ENCODE measurements at regions not wholly inside any gene's neighbourhood (a gene's known extent, or its start where the extent isn't known, plus 50 kb on each side); places are given as distances from the start of the nearest gene placed in this dataset.

DNA sequence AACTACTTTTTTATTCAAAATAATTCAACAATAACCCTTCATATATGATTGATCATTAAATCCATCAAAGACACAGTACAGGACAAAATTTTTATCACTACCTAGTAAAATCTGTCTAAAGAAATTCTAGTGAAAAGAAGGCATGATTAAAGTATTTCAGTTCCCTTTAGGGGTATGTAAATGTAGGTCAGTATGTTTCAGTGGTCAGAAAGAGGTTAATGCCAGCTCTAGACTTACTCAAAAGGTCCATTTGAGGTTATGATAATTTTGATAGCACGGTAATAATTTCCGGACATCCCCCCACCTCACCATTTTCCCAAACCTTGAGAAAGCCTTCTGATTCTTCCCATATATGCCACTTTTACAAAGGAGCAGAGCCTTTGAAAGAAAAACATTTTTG lies 193.5 kb upstream of the ID4 start:
- TF ChIP-seq, protein P1, sequence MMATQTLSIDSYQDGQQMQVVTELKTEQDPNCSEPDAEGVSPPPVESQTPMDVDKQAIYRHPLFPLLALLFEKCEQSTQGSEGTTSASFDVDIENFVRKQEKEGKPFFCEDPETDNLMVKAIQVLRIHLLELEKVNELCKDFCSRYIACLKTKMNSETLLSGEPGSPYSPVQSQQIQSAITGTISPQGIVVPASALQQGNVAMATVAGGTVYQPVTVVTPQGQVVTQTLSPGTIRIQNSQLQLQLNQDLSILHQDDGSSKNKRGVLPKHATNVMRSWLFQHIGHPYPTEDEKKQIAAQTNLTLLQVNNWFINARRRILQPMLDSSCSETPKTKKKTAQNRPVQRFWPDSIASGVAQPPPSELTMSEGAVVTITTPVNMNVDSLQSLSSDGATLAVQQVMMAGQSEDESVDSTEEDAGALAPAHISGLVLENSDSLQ (IDR thresholded peaks at IDR 0.05) = no peak
- no peak for TF ChIP-seq ELF4 (IDR thresholded peaks at IDR 0.05)
- no peak for TF ChIP-seq ARNT (IDR thresholded peaks at IDR 0.05)
- no peak for TF ChIP-seq SP1 (IDR thresholded peaks at IDR 0.05)
- no peak for TF ChIP-seq L3MBTL2 (conservative IDR thresholded peaks at IDR 0.05)
- TF ChIP-seq LEF1 (IDR thresholded peaks at IDR 0.05; ENCODE audit: borderline replicate concordance) = no peak
- TF ChIP-seq SUZ12 (IDR thresholded peaks at IDR 0.05) = no peak
- no peak for TF ChIP-seq CTBP1 (IDR thresholded peaks at IDR 0.05; ENCODE audit: borderline replicate concordance)
- TF ChIP-seq FOXM1 (IDR thresholded peaks at IDR 0.05; ENCODE audit: borderline replicate concordance) = no peak
- no peak for TF ChIP-seq FOXA1 (IDR thresholded peaks at IDR 0.05)
- TF ChIP-seq FOXK2 (IDR thresholded peaks at IDR 0.05) = no peak
- no peak for TF ChIP-seq HDGF (IDR thresholded peaks at IDR 0.05; ENCODE audit: borderline replicate concordance)
- TF ChIP-seq TARDBP (IDR thresholded peaks at IDR 0.05) = no peak
- TF ChIP-seq BHLHE40 (IDR thresholded peaks at IDR 0.05; ENCODE audit: borderline replicate concordance) = no peak
- no peak for TF ChIP-seq ZNF384 (IDR thresholded peaks at IDR 0.05)
- TF ChIP-seq NFRKB (IDR thresholded peaks at IDR 0.05) = no peak
- CTCF ChIA-PET = interaction anchor here (0.8 kb wide), 1 partner anchor 11 kb away, joined by 3 read pairs; no protein-coding TSS in a partner anchor
- DNase-seq (ENCODE audit: extremely low spot score) = no peak
- POLR2A ChIA-PET = no interaction called here

DNA sequence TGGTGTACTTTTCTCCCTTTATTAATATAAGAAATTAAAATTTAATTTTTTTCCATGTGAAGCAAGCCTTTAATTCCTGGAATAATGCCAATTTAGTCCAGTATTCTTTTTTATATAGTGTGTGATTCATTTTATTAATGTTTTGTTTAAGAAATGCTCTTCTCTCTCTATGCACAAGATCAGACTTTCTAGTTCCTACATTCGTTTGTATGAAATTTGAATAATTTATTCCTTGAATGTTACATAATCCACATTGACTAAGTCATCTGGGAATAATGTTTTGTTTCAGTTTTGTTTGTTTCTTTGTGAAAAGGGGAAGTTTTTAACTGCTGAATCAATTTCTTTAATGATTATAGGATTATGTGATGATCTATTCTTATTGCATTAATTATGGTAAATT lies 181.4 kb upstream of the ID4 start:
- TF ChIP-seq ZNF384 (IDR thresholded peaks at IDR 0.05) (no peak), LEF1 (IDR thresholded peaks at IDR 0.05; ENCODE audit: borderline replicate concordance) (no peak), FOXK2 (IDR thresholded peaks at IDR 0.05) (no peak), ELF4 (IDR thresholded peaks at IDR 0.05) (no peak), ARNT (IDR thresholded peaks at IDR 0.05) (no peak), SUZ12 (IDR thresholded peaks at IDR 0.05) (no peak), FOXM1 (IDR thresholded peaks at IDR 0.05; ENCODE audit: borderline replicate concordance) (no peak), SP1 (IDR thresholded peaks at IDR 0.05) (no peak), BHLHE40 (IDR thresholded peaks at IDR 0.05; ENCODE audit: borderline replicate concordance) (no peak), FOXA1 (IDR thresholded peaks at IDR 0.05) (no peak), NFRKB (IDR thresholded peaks at IDR 0.05) (no peak), L3MBTL2 (conservative IDR thresholded peaks at IDR 0.05) (no peak), CTBP1 (IDR thresholded peaks at IDR 0.05; ENCODE audit: borderline replicate concordance) (no peak), HDGF (IDR thresholded peaks at IDR 0.05; ENCODE audit: borderline replicate concordance) (no peak), TARDBP (IDR thresholded peaks at IDR 0.05) (no peak)
- TF ChIP-seq, protein P1 (IDR thresholded peaks at IDR 0.05) = no peak
- CTCF ChIA-PET = no interaction called here
- POLR2A ChIA-PET = no interaction called here
- DNase-seq (ENCODE audit: extremely low spot score) = no peak

DNA sequence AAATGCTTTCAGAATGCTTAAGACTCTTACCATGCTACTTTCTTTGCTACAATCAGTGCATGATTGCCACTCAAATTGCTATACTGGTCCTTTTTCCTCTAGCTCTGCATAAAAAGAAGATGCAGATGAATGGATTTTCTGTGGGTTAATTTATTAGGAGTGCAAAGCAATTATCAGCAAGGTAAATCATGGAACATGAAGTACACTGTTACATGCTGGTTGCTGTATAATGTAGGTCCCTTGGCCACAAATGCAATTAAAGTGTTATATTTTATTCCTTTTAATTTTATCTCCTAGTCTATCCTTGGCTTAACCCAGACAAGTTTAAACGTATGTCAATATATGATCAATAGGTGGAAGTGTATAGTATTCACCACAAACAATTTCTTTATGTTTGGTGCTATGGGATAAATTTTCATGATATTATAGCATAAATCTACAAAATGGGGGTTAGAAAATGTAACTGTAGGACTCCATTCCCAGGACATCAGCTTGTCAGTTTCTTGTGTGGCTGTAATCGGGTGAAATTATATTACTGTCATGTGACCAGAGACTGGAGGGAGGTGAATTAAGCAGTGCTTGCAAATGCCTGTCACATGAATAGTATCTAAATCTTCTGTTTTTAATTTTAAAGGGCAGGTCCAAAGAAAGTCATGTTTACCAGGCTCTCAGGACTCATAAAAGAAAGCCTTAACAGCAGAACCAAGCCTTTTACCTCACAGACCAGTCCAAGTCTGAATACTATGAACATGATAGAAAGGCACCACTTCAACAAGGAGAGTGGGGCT lies 176.9 kb upstream of the ID4 start:
- CTCF ChIA-PET = no interaction called here
- POLR2A ChIA-PET = no interaction called here

DNA sequence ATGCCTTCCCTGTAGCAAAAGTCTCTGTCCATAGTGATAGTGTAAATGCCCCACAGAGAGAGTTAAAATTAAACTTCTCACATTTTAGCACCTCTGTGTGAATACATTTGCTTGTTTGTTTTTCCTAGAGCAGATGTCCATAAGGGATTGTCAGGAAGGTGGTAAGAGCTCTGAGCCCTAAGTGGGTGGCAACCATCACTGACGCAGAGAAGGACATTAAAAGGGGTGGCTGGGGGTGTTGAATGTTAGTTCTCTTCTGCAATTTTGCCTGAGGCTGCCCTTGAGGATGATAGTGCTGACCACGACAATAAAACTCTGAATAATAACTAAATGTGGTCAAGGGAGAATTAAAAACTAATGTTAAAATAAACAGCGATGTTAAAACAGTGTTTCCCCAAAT lies 174.3 kb upstream of the ID4 start:
- DNase-seq (ENCODE audit: extremely low spot score) = no peak
- CTCF ChIA-PET = no interaction called here
- POLR2A ChIA-PET = interaction anchor here (0.6 kb wide), 1 partner anchor 174 kb away, joined by 4 read pairs; the partner anchor contains the start of gene ID4
- TF ChIP-seq, protein P1 (IDR thresholded peaks at IDR 0.05) = no peak
- TF ChIP-seq NFRKB (IDR thresholded peaks at IDR 0.05) (no peak), L3MBTL2 (conservative IDR thresholded peaks at IDR 0.05) (no peak), SUZ12 (IDR thresholded peaks at IDR 0.05) (no peak), CTBP1 (IDR thresholded peaks at IDR 0.05; ENCODE audit: borderline replicate concordance) (no peak), ZNF384 (IDR thresholded peaks at IDR 0.05) (no peak), ELF4 (IDR thresholded peaks at IDR 0.05) (no peak), BHLHE40 (IDR thresholded peaks at IDR 0.05; ENCODE audit: borderline replicate concordance) (no peak), FOXK2 (IDR thresholded peaks at IDR 0.05) (no peak), TARDBP (IDR thresholded peaks at IDR 0.05) (no peak), FOXA1 (IDR thresholded peaks at IDR 0.05) (no peak), HDGF (IDR thresholded peaks at IDR 0.05; ENCODE audit: borderline replicate concordance) (no peak), FOXM1 (IDR thresholded peaks at IDR 0.05; ENCODE audit: borderline replicate concordance) (no peak), LEF1 (IDR thresholded peaks at IDR 0.05; ENCODE audit: borderline replicate concordance) (no peak)

More for the DNA sequence above, 176.9 kb upstream of the ID4 start:
- TF ChIP-seq FOXK2 (IDR thresholded peaks at IDR 0.05) = no peak
- DNase-seq (ENCODE audit: extremely low spot score) = no peak

DNA sequence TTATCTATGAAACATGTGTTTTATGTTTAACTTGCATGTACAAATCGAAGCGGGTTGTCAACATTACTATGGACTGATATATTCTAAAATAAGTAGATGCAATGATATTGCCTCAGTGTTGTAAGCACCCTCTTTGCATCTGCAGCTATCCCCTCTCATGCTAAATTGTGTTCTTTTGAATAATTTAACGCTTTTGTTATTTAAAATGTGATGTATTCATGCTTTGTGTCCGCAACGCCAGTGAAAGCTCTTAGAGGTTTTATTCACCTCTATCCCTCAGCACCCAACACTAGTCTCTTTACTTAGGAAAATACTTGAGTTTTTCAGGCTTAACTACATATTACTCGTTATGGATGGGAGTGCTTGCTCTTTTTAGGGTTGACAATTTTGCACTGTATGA lies 173.7 kb upstream of the ID4 start:
- no peak for TF ChIP-seq SUZ12 (IDR thresholded peaks at IDR 0.05)
- no peak for TF ChIP-seq FOXM1 (IDR thresholded peaks at IDR 0.05; ENCODE audit: borderline replicate concordance)
- no peak for TF ChIP-seq HDGF (IDR thresholded peaks at IDR 0.05; ENCODE audit: borderline replicate concordance)
- no peak for TF ChIP-seq ELF4 (IDR thresholded peaks at IDR 0.05)
- no peak for TF ChIP-seq LEF1 (IDR thresholded peaks at IDR 0.05; ENCODE audit: borderline replicate concordance)
- TF ChIP-seq BHLHE40 (IDR thresholded peaks at IDR 0.05; ENCODE audit: borderline replicate concordance) = no peak
- TF ChIP-seq L3MBTL2 (conservative IDR thresholded peaks at IDR 0.05) = no peak
- no peak for TF ChIP-seq SP1 (IDR thresholded peaks at IDR 0.05)
- TF ChIP-seq FOXA1 (IDR thresholded peaks at IDR 0.05) = no peak
- no peak for TF ChIP-seq ARNT (IDR thresholded peaks at IDR 0.05)
- no peak for TF ChIP-seq ZNF384 (IDR thresholded peaks at IDR 0.05)
- TF ChIP-seq, protein P1 (IDR thresholded peaks at IDR 0.05) = no peak
- no peak for DNase-seq (ENCODE audit: extremely low spot score)
- CTCF ChIA-PET = no interaction called here
- POLR2A ChIA-PET = no interaction called here

All from HEK293T (cell line).